ENCODE measurements at regions not wholly inside any gene's neighbourhood (a gene's known extent, or its start where the extent isn't known, plus 50 kb on each side); places are given as distances from the start of the nearest gene placed in this dataset.

- TF ChIP-seq, protein P1, sequence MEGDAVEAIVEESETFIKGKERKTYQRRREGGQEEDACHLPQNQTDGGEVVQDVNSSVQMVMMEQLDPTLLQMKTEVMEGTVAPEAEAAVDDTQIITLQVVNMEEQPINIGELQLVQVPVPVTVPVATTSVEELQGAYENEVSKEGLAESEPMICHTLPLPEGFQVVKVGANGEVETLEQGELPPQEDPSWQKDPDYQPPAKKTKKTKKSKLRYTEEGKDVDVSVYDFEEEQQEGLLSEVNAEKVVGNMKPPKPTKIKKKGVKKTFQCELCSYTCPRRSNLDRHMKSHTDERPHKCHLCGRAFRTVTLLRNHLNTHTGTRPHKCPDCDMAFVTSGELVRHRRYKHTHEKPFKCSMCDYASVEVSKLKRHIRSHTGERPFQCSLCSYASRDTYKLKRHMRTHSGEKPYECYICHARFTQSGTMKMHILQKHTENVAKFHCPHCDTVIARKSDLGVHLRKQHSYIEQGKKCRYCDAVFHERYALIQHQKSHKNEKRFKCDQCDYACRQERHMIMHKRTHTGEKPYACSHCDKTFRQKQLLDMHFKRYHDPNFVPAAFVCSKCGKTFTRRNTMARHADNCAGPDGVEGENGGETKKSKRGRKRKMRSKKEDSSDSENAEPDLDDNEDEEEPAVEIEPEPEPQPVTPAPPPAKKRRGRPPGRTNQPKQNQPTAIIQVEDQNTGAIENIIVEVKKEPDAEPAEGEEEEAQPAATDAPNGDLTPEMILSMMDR (IDR thresholded peaks at IDR 0.05), result no peak
- TF ChIP-seq POLR2AphosphoS5 (IDR thresholded peaks at IDR 0.05) (no peak), POLR2A (IDR thresholded peaks at IDR 0.05) (no peak)
These were observed 447.9 kb upstream of the OPRM1 start for GRCh38 chr6:153591159-153591558.

Measured in breast epithelium (tissue), 3 donors.